ENCODE measurements at regions not wholly inside any gene's neighbourhood (a gene's known extent, or its start where the extent isn't known, plus 50 kb on each side); places are given as distances from the start of the nearest gene placed in this dataset.
"Not testable (repeated sequence)": the region's sequence is repeated elsewhere in the genome, so short reads cannot be mapped to it uniquely, and the experiment has no call there.

GRCh38 chr5:82532075-82532474 lies 253.9 kb upstream of the RPS23 start:
- FAIRE-seq; H3K27ac ChIP-seq; H3K9me3 ChIP-seq; H3K4me3 ChIP-seq; ATAC-seq; H3K4me2 ChIP-seq; DNase-seq (ENCODE audit: low read depth in 1 of 2, low spot score in 1 of 2); H3K4me1 ChIP-seq; POLR2A ChIA-PET: not testable (repeated sequence)
- TF ChIP-seq ZFP36 (IDR thresholded peaks at IDR 0.05; ENCODE audit: borderline replicate concordance, partially characterized antibody), result peak; percentile 6
- WGBS (ENCODE audit: missing lambda C conversion rate), result 10% methylated on average over 2 of the region's 2 CpGs
- CTCF ChIA-PET, result interaction anchor here (0.8 kb wide), 1 partner anchor 134 kb away, joined by 3 read pairs; no protein-coding TSS in a partner anchor

GRCh38 chr5:82526540-82526939 lies 248.4 kb upstream of the RPS23 start:
- DNase-seq (ENCODE audit: low read depth in 1 of 2, low spot score in 1 of 2) (no peak), ATAC-seq (no peak), FAIRE-seq (no peak)
- Histone ChIP-seq H3K9me3 (no peaks in the 10 kb centered on the region), H3K27ac (no peak overlapping the region), H3K4me2 (no peak overlapping the region), H3K4me3 (no peak overlapping the region), H3K4me1 (no peaks in the 10 kb centered on the region)
- POLR2A ChIA-PET, result no interaction called here
- TF ChIP-seq JUN (IDR thresholded peaks at IDR 0.05), result no peak
- TF ChIP-seq JUNB (IDR thresholded peaks at IDR 0.05), result no peak
- TF ChIP-seq CEBPB (IDR thresholded peaks at IDR 0.05), result no peak
- no peak for TF ChIP-seq KDM1A (IDR thresholded peaks at IDR 0.05; ENCODE audit: low read depth)
- TF ChIP-seq EP300 (IDR thresholded peaks at IDR 0.05), result no peak
- no peak for TF ChIP-seq POLR2A (IDR thresholded peaks at IDR 0.05; ENCODE audit: low read length)
- TF ChIP-seq MAZ (IDR thresholded peaks at IDR 0.05; ENCODE audit: borderline replicate concordance, low read depth, low read length), result no peak
- TF ChIP-seq CBX8 (IDR thresholded peaks at IDR 0.05), result no peak
- no peak for TF ChIP-seq EHF (CRISPR knock-in tag; IDR thresholded peaks at IDR 0.05)
- TF ChIP-seq SREBF2 (IDR thresholded peaks at IDR 0.05), result no peak
- CTCF ChIA-PET, result no interaction called here
- 42% methylated on average over 2 of the region's 2 CpGs for WGBS (ENCODE audit: missing lambda C conversion rate)

- no peaks in the 10 kb centered on the region for H3K9me3 ChIP-seq
- POLR2A ChIA-PET, result no interaction called here
- H3K4me2 ChIP-seq, result no peak overlapping the region
- no peak overlapping the region for H3K4me3 ChIP-seq
- H3K27ac ChIP-seq, result no peak overlapping the region
- H3K4me1 ChIP-seq, result no peaks in the 10 kb centered on the region
- ATAC-seq (no peak), FAIRE-seq (no peak), DNase-seq (ENCODE audit: low read depth in 1 of 2, low spot score in 1 of 2) (no peak)
- CTCF ChIA-PET, result no interaction called here
- WGBS (ENCODE audit: missing lambda C conversion rate), result 40% methylated on average over 3 of the region's 3 CpGs
- TF ChIP-seq GATA3 (IDR thresholded peaks at IDR 0.05; ENCODE audit: borderline replicate concordance), result no peak
- TF ChIP-seq RARB (CRISPR knock-in tag; IDR thresholded peaks at IDR 0.05), result no peak
- no peak for TF ChIP-seq SREBF2 (IDR thresholded peaks at IDR 0.05)
- TF ChIP-seq CBX8 (IDR thresholded peaks at IDR 0.05), result no peak
- TF ChIP-seq E2F6 (IDR thresholded peaks at IDR 0.05; ENCODE audit: borderline replicate concordance, low read depth), result no peak
- no peak for TF ChIP-seq MAZ (IDR thresholded peaks at IDR 0.05; ENCODE audit: borderline replicate concordance, low read depth, low read length)
- TF ChIP-seq ZC3H11A (IDR thresholded peaks at IDR 0.05), result no peak
- no peak for TF ChIP-seq ATOH8 (CRISPR knock-in tag; IDR thresholded peaks at IDR 0.05; ENCODE audit: low read depth)
- TF ChIP-seq ELK1 (IDR thresholded peaks at IDR 0.05; ENCODE audit: low read depth, low read length), result no peak
Observed at GRCh38 chr5:82525626-82526025, 247.5 kb upstream of the RPS23 start.

GRCh38 chr5:82523633-82524032 lies 245.5 kb upstream of the RPS23 start:
- Histone ChIP-seq H3K4me3 (no peak overlapping the region), H3K9me3 (no peaks in the 10 kb centered on the region), H3K27ac (no peak overlapping the region), H3K4me1 (no peaks in the 10 kb centered on the region), H3K4me2 (no peak overlapping the region)
- CTCF ChIA-PET, result no interaction called here
- DNase-seq (ENCODE audit: low read depth in 1 of 2, low spot score in 1 of 2) (no peak), ATAC-seq (no peak), FAIRE-seq (peak; percentile 18)
- TF ChIP-seq JUNB (IDR thresholded peaks at IDR 0.05) (no peak), HOXB13 (CRISPR knock-in tag; IDR thresholded peaks at IDR 0.05; ENCODE audit: low read depth) (no peak), CHD2 (IDR thresholded peaks at IDR 0.05; ENCODE audit: low read length, partially characterized antibody) (no peak), HOXB5 (CRISPR knock-in tag; IDR thresholded peaks at IDR 0.05) (no peak), ESRRA (IDR thresholded peaks at IDR 0.05; ENCODE audit: borderline replicate concordance, low read length) (no peak), SMC3 (IDR thresholded peaks at IDR 0.05) (no peak), EHMT2 (IDR thresholded peaks at IDR 0.05; ENCODE audit: low read depth) (no peak), HOXA7 (CRISPR knock-in tag; IDR thresholded peaks at IDR 0.05) (no peak), CBX8 (IDR thresholded peaks at IDR 0.05) (no peak), NFE2L2 (conservative IDR thresholded peaks at IDR 0.05; ENCODE audit: low read length) (no peak), TP53 (CRISPR knock-in tag; IDR thresholded peaks at IDR 0.05) (no peak), MAX (IDR thresholded peaks at IDR 0.05) (no peak), FOXS1 (CRISPR knock-in tag; IDR thresholded peaks at IDR 0.05) (no peak), TFCP2L1 (CRISPR knock-in tag; IDR thresholded peaks at IDR 0.05) (no peak), MYC (IDR thresholded peaks at IDR 0.05; ENCODE audit: borderline replicate concordance, low read length) (no peak), CBX2 (IDR thresholded peaks at IDR 0.05; ENCODE audit: borderline replicate concordance, low read depth) (no peak), ATOH8 (CRISPR knock-in tag; IDR thresholded peaks at IDR 0.05; ENCODE audit: low read depth) (no peak)
- 49% methylated on average over 2 of the region's 2 CpGs for WGBS (ENCODE audit: missing lambda C conversion rate)
- POLR2A ChIA-PET, result no interaction called here
